A673 (cell line): ENCODE measurements at regions not wholly inside any gene's neighbourhood (a gene's known extent, or its start where the extent isn't known, plus 50 kb on each side); places are given as distances from the start of the nearest gene placed in this dataset.

ENCODE experiments used
- BruUV-seq: library from RNA; stranded (reverse); fragments of 400-500 nt; replicated peaks from 2 replicates; lab custom pipeline; 2021; lab: Mats Ljungman, UMichigan
- CTCF ChIA-PET: fragments of 300-600 bp; sonication (Branson Sonifier 250); formaldehyde crosslinking; loops from one replicate; lab custom pipeline; 2022; ENCODE audit warnings: antibody characterized with exemption; lab: Charles Lee
- POLR2A ChIA-PET: fragments of 300-600 bp; sonication (Branson Sonifier 250); formaldehyde crosslinking; loops from one replicate; lab custom pipeline; 2022; ENCODE audit warnings: antibody characterized with exemption; ENCODE audit not compliant: low non-redundant PET; lab: Charles Lee
- DNase-seq: peaks from one replicate; pipeline ENCODE4 v3.0.0-alpha.2; 2015; ENCODE audit warnings: low spot score
- H3K27ac ChIP-seq: fragments of 200-600 bp; sonication (generic); 2 replicates; pipeline ENCODE4 v1.5.1; 2016; ENCODE audit warnings: mixed run types, low read depth, mild to moderate bottlenecking, mixed read lengths, antibody characterized with exemption, low read length; ENCODE audit not compliant: poor library complexity, severe bottlenecking
- H3K27me3 ChIP-seq: fragments of 200-600 bp; sonication (generic); replicated peaks from 2 replicates; pipeline ENCODE4 v1.6.1; 2017; ENCODE audit warnings: mixed run types, low read depth, mild to moderate bottlenecking, mixed read lengths, antibody characterized with exemption, low read length; ENCODE audit not compliant: insufficient read depth, poor library complexity
- H3K36me3 ChIP-seq: fragments of 200-600 bp; sonication (generic); 2 replicates; pipeline ENCODE4 v1.6.1; 2016; ENCODE audit warnings: mixed run types, mild to moderate bottlenecking, mixed read lengths, antibody characterized with exemption, low read length; ENCODE audit not compliant: insufficient read depth, poor library complexity, severe bottlenecking
- H3K4me1 ChIP-seq: fragments of 200-600 bp; sonication (generic); 2 replicates; pipeline ENCODE4 v1.6.1; 2017; ENCODE audit warnings: mixed run types, mild to moderate bottlenecking, mixed read lengths, antibody characterized with exemption, low read length; ENCODE audit not compliant: insufficient read depth, poor library complexity, severe bottlenecking
- H3K4me3 ChIP-seq: fragments of 200-600 bp; sonication (generic); 2 replicates; pipeline ENCODE4 v1.5.1; 2016; ENCODE audit warnings: low read depth, mixed run types, mild to moderate bottlenecking, mixed read lengths, low read length; ENCODE audit not compliant: poor library complexity, severe bottlenecking
- H3K9me3 ChIP-seq: fragments of 200-600 bp; sonication (generic); 2 replicates; pipeline ENCODE4 v1.6.1; 2016; ENCODE audit warnings: mixed run types, low read depth, mild to moderate bottlenecking, mixed read lengths, antibody characterized with exemption, low read length; ENCODE audit not compliant: poor library complexity, severe bottlenecking
- CTCF ChIP-seq: fragments of 300-800, 200-600 bp; sonication (generic); conservative IDR thresholded peaks from 2 replicates; pipeline ENCODE4 v1.5.1; 2017; ENCODE audit warnings: low read depth, mild to moderate bottlenecking, antibody characterized with exemption, low read length, moderate library complexity, mixed read lengths
- EZH2 ChIP-seq: fragments of 200-600 bp; sonication (generic); IDR thresholded peaks from 2 replicates; pipeline ENCODE4 v1.6.1; 2017; ENCODE audit warnings: borderline replicate concordance, low read depth, mild to moderate bottlenecking, mixed read lengths, antibody characterized with exemption, low read length; ENCODE audit not compliant: poor library complexity, severe bottlenecking
- intact Hi-C: fragments of 100-400 bp; cut with micrococcal nuclease; formaldehyde crosslinking; loops from one replicate; pipeline ENCODE4 v1.10.0; 2022; ENCODE audit not compliant: unreplicated experiment

DNA sequence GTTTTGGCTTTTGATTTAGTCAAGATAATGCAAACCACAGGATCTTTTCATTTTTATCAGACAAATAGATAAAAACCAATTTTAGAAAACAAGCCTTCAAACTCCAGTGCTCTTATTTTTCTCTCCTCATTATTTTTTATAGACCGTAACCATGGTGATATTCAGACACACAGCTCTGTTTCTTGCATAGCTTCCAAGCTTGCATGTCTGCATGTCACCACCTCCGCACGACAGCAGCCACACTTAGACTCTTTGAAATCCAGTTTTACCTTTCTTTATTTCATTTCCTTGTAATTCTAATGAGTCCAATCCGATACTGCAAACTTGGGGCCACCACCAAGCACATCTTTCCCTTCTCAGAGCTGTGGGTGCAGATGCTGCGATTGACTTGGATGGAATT, 94.3 kb upstream of the GPM6A start:
- ChIA-PET CTCF (no interaction called here), POLR2A (no interaction called here)
- Histone ChIP-seq H3K9me3 (no peaks in the 10 kb centered on the region), H3K27ac (no peak overlapping the region), H3K4me1 (no peaks in the 10 kb centered on the region), H3K4me3 (no peak overlapping the region), H3K36me3 (no peaks in the 10 kb centered on the region), H3K27me3 (no peaks in the 10 kb centered on the region)
- intact Hi-C loops, result no loop called here
- BruUV-seq, result no TSS peak
- no peak for DNase-seq
- no peak for TF ChIP-seq EZH2
- TF ChIP-seq CTCF, result no peak

DNA sequence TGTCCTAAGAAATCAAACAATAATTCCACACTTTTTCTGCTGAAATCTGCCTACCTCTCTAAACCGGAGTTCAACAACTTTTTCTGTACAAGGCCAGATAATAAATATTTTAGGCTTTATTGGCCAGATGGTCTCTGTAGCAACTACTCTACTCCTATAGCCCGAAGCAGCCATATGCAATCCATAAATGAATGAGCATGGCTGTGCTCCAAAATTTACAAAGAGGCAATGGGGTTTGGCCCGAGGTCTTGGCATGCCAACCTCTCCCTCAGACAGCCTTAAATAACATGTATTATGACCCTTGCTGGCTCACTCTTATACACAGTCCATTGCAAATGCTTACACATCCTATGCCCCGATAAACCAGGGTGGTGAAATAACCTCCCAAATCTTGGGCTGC, 98.6 kb upstream of the GPM6A start:
- intact Hi-C loops, result no loop called here
- Histone ChIP-seq H3K36me3 (no peaks in the 10 kb centered on the region), H3K27me3 (no peaks in the 10 kb centered on the region), H3K4me3 (no peak overlapping the region), H3K4me1 (no peaks in the 10 kb centered on the region), H3K9me3 (no peaks in the 10 kb centered on the region), H3K27ac (no peak overlapping the region)
- ChIA-PET CTCF (no interaction called here), POLR2A (interaction anchor here (0.6 kb wide), 1 partner anchor 287 kb away, joined by 3 read pairs; no protein-coding TSS in a partner anchor)
- DNase-seq, result no peak
- BruUV-seq, result no TSS peak
- TF ChIP-seq CTCF (no peak), EZH2 (no peak)

DNA sequence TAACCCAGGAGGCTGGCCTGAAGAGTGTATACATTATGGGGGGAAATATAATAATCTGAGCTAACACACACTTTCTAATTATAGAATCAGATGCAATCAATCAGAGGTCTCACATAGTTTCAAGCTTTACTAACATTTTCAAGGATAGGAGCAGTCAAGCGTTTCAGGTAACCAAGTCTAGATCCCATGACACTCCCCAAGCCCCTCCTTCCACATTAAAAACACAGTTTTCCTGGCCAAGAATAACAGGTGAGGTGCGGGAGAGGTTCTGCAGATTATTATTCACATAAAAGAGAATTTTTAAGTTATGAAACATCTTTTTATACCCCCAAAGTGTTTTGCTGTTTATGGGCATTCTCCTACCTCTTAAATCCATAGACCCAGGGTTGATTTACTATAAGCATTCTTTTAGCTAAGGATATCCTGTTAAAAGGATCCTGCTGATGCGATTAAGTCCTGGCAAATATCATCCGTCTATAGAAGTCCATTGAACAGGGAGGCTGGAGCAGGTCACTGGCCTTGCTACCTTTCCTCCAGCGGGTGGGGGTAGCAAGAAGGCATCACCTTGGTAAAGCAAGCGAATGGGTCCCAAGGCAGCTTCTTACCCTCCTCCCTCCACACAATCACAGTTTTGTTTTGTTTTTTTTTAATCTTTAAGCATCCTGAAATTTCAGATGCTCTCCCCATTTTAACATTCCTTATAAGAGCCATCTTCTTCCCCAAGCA, 104.7 kb upstream of the GPM6A start:
- ChIA-PET CTCF (no interaction called here), POLR2A (no interaction called here)
- no TSS peak for BruUV-seq
- TF ChIP-seq EZH2 (no peak), CTCF (no peak)
- intact Hi-C loops, result no loop called here
- H3K27me3 ChIP-seq, result no peaks in the 10 kb centered on the region
- H3K27ac ChIP-seq, result no peak overlapping the region
- no peaks in the 10 kb centered on the region for H3K4me1 ChIP-seq
- H3K9me3 ChIP-seq, result no peaks in the 10 kb centered on the region
- no peaks in the 10 kb centered on the region for H3K36me3 ChIP-seq
- DNase-seq, result no peak
- H3K4me3 ChIP-seq, result no peak overlapping the region
